LNCAP (cell line): ENCODE measurements at regions not wholly inside any gene's neighbourhood (a gene's known extent, or its start where the extent isn't known, plus 50 kb on each side); places are given as distances from the start of the nearest gene placed in this dataset.

Source experiments
- TF ChIP-seq, protein P1 (sequence below): fragments of 450-650 bp; IDR thresholded peaks from 2 replicates; pipeline ENCODE4 v1.5.1; 2017; ENCODE audit warnings: mild to moderate bottlenecking

DNA sequence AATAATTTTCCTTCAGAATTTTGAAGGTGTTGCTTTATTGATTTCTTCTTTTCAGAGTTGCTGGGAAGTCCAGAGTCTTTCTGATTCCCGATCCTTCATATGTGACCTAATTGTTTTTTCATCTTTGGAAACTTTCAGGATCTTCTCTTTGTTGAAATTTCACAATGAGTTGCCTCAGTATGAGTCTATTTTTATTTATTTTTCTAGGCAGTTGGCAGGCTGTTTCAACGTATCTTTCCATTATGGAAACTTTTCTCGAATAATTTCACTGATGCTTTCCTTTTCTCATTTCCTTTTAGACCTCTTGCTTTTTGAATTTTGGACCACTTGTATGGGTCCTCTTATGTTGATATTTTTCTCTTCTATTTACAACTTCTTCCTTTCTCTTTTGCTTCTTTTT, 354.3 kb downstream of the TGFB2 start:
- TF ChIP-seq, protein P1, sequence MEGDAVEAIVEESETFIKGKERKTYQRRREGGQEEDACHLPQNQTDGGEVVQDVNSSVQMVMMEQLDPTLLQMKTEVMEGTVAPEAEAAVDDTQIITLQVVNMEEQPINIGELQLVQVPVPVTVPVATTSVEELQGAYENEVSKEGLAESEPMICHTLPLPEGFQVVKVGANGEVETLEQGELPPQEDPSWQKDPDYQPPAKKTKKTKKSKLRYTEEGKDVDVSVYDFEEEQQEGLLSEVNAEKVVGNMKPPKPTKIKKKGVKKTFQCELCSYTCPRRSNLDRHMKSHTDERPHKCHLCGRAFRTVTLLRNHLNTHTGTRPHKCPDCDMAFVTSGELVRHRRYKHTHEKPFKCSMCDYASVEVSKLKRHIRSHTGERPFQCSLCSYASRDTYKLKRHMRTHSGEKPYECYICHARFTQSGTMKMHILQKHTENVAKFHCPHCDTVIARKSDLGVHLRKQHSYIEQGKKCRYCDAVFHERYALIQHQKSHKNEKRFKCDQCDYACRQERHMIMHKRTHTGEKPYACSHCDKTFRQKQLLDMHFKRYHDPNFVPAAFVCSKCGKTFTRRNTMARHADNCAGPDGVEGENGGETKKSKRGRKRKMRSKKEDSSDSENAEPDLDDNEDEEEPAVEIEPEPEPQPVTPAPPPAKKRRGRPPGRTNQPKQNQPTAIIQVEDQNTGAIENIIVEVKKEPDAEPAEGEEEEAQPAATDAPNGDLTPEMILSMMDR = no peak

DNA sequence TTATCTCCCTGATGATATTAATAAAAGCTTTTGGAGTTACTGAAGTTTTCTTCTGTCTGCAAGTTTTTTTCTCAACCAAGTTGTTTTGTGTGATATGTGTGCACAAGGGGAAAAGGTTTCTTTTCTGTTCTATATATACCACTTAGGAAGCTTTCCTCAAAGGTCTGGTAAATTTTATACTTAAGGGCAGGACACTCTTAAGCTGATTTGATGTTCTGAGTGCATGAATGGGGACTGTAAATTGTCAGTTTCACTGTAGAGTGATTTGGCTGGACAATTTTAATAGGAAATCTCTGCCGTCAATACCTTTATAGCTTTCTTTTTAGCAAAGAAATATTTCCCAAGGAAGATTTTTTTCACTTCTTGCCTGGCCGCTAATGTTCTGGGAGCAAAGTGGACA, 354.7 kb downstream of the TGFB2 start:
- TF ChIP-seq, protein P1 = no peak

DNA sequence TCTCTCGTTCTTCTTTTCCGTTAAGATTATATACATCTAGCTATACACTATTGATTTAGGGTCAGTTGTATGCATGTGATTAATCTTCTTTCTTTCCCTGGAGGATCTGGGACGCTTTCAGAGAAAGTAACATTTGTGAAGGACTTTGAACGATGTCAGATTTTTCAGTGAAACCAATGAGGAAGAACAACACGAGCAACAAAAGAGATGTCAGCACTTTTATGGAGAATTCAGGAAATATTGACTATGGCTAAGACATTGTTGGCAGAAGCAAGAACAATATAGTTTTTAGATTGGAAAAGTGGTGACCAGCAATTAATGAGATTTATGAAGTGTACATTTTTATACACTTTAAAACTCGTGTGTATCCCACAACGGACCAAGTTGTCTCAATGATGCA, 355.5 kb downstream of the TGFB2 start:
- TF ChIP-seq, protein P1 = no peak

DNA sequence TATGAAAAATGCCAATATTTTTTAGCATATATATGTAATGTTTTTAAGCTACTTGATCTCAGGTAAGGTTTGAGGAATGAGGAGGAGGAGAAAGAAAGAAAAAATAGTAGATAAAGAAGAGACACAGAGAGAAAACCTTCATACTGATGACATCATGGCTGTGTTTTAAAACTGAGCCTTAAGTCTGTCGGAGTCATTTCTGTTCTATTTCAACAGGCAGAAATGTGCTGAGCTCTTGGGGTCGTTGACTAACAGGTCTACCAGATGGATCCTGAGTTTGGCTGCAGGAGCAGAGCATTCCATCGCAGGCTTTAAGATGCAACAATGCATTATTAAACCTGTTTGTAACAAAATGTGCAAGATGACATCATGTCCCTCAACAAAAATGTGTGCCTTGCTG, 356.0 kb downstream of the TGFB2 start:
- TF ChIP-seq, protein P1 = no peak

DNA sequence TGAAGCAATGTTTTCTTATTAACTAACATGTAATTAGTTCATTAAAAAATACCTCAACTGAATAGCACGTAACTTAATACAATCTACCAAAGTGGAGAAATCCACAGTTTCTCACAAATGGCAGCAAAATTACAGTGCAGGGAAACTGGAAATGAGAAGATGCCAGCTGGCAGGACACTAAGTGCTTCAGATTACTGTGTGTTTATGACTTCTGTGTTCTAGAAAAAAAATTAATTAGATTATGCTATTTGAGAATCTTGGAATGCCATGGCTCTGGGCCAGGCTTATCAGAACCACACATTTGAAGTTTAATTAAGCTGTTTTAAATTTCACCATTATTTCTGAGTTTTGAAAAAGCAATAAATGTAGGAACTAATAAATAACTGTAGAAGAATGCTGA, 357.6 kb downstream of the TGFB2 start:
- TF ChIP-seq, protein P1 = no peak

DNA sequence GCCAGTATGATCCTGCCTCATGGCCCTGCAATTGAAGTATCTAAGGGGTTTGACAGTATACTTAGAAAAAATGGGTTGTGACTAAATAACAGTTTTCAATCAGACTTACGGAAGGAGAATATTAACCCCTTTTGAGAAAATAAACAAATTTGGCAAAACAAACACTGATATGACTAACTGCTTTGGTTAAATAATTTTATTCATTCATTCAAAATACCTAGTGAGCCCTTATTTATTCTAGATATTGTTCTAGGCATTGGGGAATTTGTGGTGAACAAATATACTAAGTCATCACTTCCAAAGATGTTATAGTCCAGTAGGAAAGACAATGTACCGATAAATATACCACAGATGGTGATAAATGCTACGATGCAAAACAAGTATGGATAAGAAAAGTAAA, 358.7 kb downstream of the TGFB2 start:
- TF ChIP-seq, protein P1 = no peak

DNA sequence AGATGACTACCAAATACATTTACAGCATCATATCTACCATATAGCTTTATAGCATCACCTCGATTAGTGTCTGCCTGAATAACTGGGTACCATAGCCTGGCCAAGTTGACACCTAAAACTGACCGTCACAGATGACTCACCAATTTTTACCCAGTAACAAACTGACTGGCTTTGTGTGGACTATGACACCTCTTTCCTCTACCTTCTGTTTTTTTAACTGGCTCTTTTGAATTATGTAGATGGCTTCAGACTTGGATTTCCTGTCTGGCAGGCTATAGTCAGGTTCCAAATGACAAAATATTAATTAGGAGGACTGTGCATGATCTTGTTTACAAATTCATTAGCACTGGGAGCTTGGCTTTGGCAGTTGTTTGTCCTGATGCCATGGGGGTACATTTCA, 360.3 kb downstream of the TGFB2 start:
- TF ChIP-seq, protein P1 = no peak
